ENCODE measurements at regions not wholly inside any gene's neighbourhood (a gene's known extent, or its start where the extent isn't known, plus 50 kb on each side); places are given as distances from the start of the nearest gene placed in this dataset.

- no peaks in the 10 kb centered on the region; the same call in 1 of the 2 replicates for H3K79me1 ChIP-seq (ENCODE audit: low read depth, low read length)
- H3K36me3 ChIP-seq (ENCODE audit: control insufficient read depth in 2 of 4, insufficient read depth in 4 of 4, low read length in 3 of 4): no peaks in the 10 kb centered on the region
- no peak overlapping the region for H4K91ac ChIP-seq (replicated peaks; ENCODE audit: insufficient read length, low read length)
- H3K23me2 ChIP-seq (ENCODE audit: low read depth, low read length): no peaks in the 10 kb centered on the region
- H4K20me1 ChIP-seq (replicated peaks in 1 of 2; ENCODE audit: control insufficient read depth in 1 of 2, insufficient read depth in 2 of 2, low read length in 2 of 2): no peaks in the 10 kb centered on the region
- ChIA-PET POLR2A (ENCODE audit: partially characterized antibody) (interaction anchor here (0.6 to 2.5 kb wide), 9 partner anchors 10 to 355 kb away, joined by 3 to 11 read pairs (median 4); no protein-coding TSS in a partner anchor), CTCF (ENCODE audit: partially characterized antibody) (interaction anchor here (0.6 to 1.8 kb wide), 6 partner anchors 20 to 296 kb away, joined by 3 to 5 read pairs (median 4); no protein-coding TSS in a partner anchor)
- H3K23ac ChIP-seq (ENCODE audit: insufficient read length): no peak overlapping the region
- H3K4me3 ChIP-seq (ENCODE audit: extremely low read depth in 1 of 4, insufficient read depth in 2 of 4, low read depth in 3 of 4, low read length in 4 of 4): peak overlapping the region in 3 of 4 experiments; percentile 15 to 51 (median 26); a peak in 4 of 8 replicates
- H3K18ac ChIP-seq (ENCODE audit: extremely low read depth, low read length): peak overlapping the region; percentile 20; the same call in 1 of the 2 replicates
- H2BK12ac ChIP-seq (ENCODE audit: low read depth, low read length): 0 out of 2 replicates have a peak overlapping the region, but pooled peaks have one; percentile 28
- no peak for TF ChIP-seq SP2 (IDR thresholded peaks at IDR 0.05; ENCODE audit: low read length)
- no peak for TF ChIP-seq POU5F1 (IDR thresholded peaks at IDR 0.05; ENCODE audit: low read depth, low read length)
- no peak for TF ChIP-seq PHF8 (conservative IDR thresholded peaks at IDR 0.05; ENCODE audit: low read depth, low read length)
- peak in 1 of 2 experiments; percentile 54; a peak in 1 of 4 replicates for TF ChIP-seq HDAC2 (IDR thresholded peaks at IDR 0.05; ENCODE audit: borderline replicate concordance in 1 of 2, low read depth in 2 of 2, low read length in 2 of 2)
- peak; percentile 96; the same call in 1 of the 2 replicates for TF ChIP-seq KDM1A (IDR thresholded peaks at IDR 0.05; ENCODE audit: borderline replicate concordance, low read length)
- no peak for TF ChIP-seq KDM4A (IDR thresholded peaks at IDR 0.05; ENCODE audit: low read depth, low read length, severe bottlenecking)
- TF ChIP-seq, protein P1, sequence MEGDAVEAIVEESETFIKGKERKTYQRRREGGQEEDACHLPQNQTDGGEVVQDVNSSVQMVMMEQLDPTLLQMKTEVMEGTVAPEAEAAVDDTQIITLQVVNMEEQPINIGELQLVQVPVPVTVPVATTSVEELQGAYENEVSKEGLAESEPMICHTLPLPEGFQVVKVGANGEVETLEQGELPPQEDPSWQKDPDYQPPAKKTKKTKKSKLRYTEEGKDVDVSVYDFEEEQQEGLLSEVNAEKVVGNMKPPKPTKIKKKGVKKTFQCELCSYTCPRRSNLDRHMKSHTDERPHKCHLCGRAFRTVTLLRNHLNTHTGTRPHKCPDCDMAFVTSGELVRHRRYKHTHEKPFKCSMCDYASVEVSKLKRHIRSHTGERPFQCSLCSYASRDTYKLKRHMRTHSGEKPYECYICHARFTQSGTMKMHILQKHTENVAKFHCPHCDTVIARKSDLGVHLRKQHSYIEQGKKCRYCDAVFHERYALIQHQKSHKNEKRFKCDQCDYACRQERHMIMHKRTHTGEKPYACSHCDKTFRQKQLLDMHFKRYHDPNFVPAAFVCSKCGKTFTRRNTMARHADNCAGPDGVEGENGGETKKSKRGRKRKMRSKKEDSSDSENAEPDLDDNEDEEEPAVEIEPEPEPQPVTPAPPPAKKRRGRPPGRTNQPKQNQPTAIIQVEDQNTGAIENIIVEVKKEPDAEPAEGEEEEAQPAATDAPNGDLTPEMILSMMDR (IDR thresholded peaks at IDR 0.05; ENCODE audit: control extremely low read depth in 1 of 3, insufficient read depth in 1 of 3, low read depth in 1 of 3, low read length in 3 of 3): no peak
- peak; percentile 7 for TF ChIP-seq ASH2L (IDR thresholded peaks at IDR 0.05; ENCODE audit: low read length)
- no peak for TF ChIP-seq POLR2A (IDR thresholded peaks at IDR 0.05; ENCODE audit: control extremely low read depth in 1 of 2, low read depth in 2 of 2, low read length in 2 of 2)
- TF ChIP-seq CBX5 (IDR thresholded peaks at IDR 0.05; ENCODE audit: low read depth, low read length): no peak
- H3K27ac ChIP-seq (ENCODE audit: low read depth, low read length): no peak overlapping the region
- H3K4me1 ChIP-seq (replicated peaks in 1 of 4; ENCODE audit: control insufficient read depth in 3 of 4, insufficient read depth in 4 of 4, low read length in 3 of 4): peaks cover 2 to 19% (median 17%) of the 10 kb centered on the region in 4 experiments
- no peaks in the 10 kb centered on the region for H3K79me2 ChIP-seq (ENCODE audit: control insufficient read depth in 1 of 2, insufficient read depth in 2 of 2, low read length in 2 of 2)
- no peak overlapping the region for H3K56ac ChIP-seq (replicated peaks; ENCODE audit: insufficient read length, low read depth, low read length)
- H2AFZ ChIP-seq (ENCODE audit: low read length): no peak overlapping the region
- no peak overlapping the region for H4K5ac ChIP-seq (ENCODE audit: insufficient read length, low read depth, low read length)
- FAIRE-seq (peak; percentile 24), DNase-seq (ENCODE audit: low read depth in 1 of 2, low spot score in 2 of 2) (no peak)
- no peak overlapping the region for H3K9ac ChIP-seq (replicated peaks in 1 of 4; ENCODE audit: extremely low read depth in 1 of 4, low read depth in 3 of 4, low read length in 3 of 4)
- H2BK5ac ChIP-seq (ENCODE audit: low read depth, low read length): no peak overlapping the region
- H3K27me3 ChIP-seq (replicated peaks in 1 of 4; ENCODE audit: control insufficient read depth in 3 of 4, extremely low read depth in 1 of 4, insufficient read depth in 3 of 4, low read length in 3 of 4): no peaks in the 10 kb centered on the region
- H2BK120ac ChIP-seq (replicated peaks; ENCODE audit: low read depth, low read length): peak overlapping the region; percentile 26
- no peak overlapping the region for H2BK20ac ChIP-seq (ENCODE audit: low read length)
- H3K4ac ChIP-seq (replicated peaks; ENCODE audit: insufficient read length, low read depth, low read length): no peak overlapping the region
- no peak overlapping the region for H3K14ac ChIP-seq (ENCODE audit: insufficient read length)
- 0 out of 2 replicates have a peak overlapping the region, but pooled peaks have one; percentile 53 for H4K8ac ChIP-seq (ENCODE audit: extremely low read depth, insufficient read depth, low read length)
- H3K4me2 ChIP-seq (ENCODE audit: insufficient read depth in 1 of 2, low read depth in 2 of 2, low read length in 2 of 2): peak overlapping the region; percentile 63 to 87
- H3K9me3 ChIP-seq (ENCODE audit: insufficient read depth in 2 of 2, low read depth in 1 of 2, low read length in 1 of 2): no peaks in the 10 kb centered on the region
- H2AK5ac ChIP-seq (ENCODE audit: low read depth, low read length): no peak overlapping the region
- no peak overlapping the region for H2BK15ac ChIP-seq (ENCODE audit: low read length)
- WGBS, 2 experiments (ENCODE audit: extremely low coverage in 1 of 2, insufficient coverage in 1 of 2, insufficient read length in 1 of 2, insufficient replicate concordance in 2 of 2, low coverage in 1 of 2, low lambda C conversion rate in 2 of 2, missing lambda C conversion rate in 1 of 2): 78% methylated on average over 8 of the region's 8 CpGs; no CpG with 5 or more reads in 1 of the 2 experiments
Observed at GRCh38 chr10:112899391-112900065, 50.5 kb upstream of the TCF7L2 start.
